ENCODE measurements at regions not wholly inside any gene's neighbourhood (a gene's known extent, or its start where the extent isn't known, plus 50 kb on each side); places are given as distances from the start of the nearest gene placed in this dataset.
A peak's percentile ranks its signal among the peaks of the same experiment; 100 is the strongest.

- no peaks in the 10 kb centered on the region for H3K4me1 ChIP-seq (ENCODE audit: control insufficient read depth, insufficient read depth, low read length)
- no peaks in the 10 kb centered on the region for H3K9me3 ChIP-seq (ENCODE audit: control insufficient read depth, low read depth, low read length)
- H3K27ac ChIP-seq (ENCODE audit: low read length), result no peak overlapping the region
- no peaks in the 10 kb centered on the region for H3K36me3 ChIP-seq (ENCODE audit: control insufficient read depth, insufficient read depth, low read length)
- no peaks in the 10 kb centered on the region for H3K27me3 ChIP-seq (ENCODE audit: control insufficient read depth, insufficient read depth, low read length)
- H3K4me3 ChIP-seq (ENCODE audit: low read length), result no peak overlapping the region
- DNase-seq, result no peak
- 86% methylated on average over 1 of the region's 1 CpG for WGBS (ENCODE audit: insufficient coverage, low lambda C conversion rate)
Measured at GRCh38 chr2:155836439-155836838, 496.1 kb downstream of the NR4A2 start.

- 83% methylated on average over 1 of the region's 4 CpGs for WGBS (ENCODE audit: insufficient coverage, low lambda C conversion rate)
- Histone ChIP-seq H3K27ac (ENCODE audit: low read length) (no peak overlapping the region), H3K4me3 (ENCODE audit: low read length) (no peak overlapping the region), H3K4me1 (ENCODE audit: control insufficient read depth, insufficient read depth, low read length) (no peaks in the 10 kb centered on the region), H3K9me3 (ENCODE audit: control insufficient read depth, low read depth, low read length) (no peaks in the 10 kb centered on the region), H3K27me3 (ENCODE audit: control insufficient read depth, insufficient read depth, low read length) (no peaks in the 10 kb centered on the region), H3K36me3 (ENCODE audit: control insufficient read depth, insufficient read depth, low read length) (no peaks in the 10 kb centered on the region)
- no peak for DNase-seq
Measured at GRCh38 chr2:155830817-155831579, 501.5 kb downstream of the NR4A2 start.

- Histone ChIP-seq H3K9me3 (ENCODE audit: control insufficient read depth, low read depth, low read length) (no peaks in the 10 kb centered on the region), H3K27ac (ENCODE audit: low read length) (no peak overlapping the region), H3K4me3 (ENCODE audit: low read length) (no peak overlapping the region), H3K36me3 (ENCODE audit: control insufficient read depth, insufficient read depth, low read length) (no peaks in the 10 kb centered on the region), H3K27me3 (ENCODE audit: control insufficient read depth, insufficient read depth, low read length) (no peaks in the 10 kb centered on the region), H3K4me1 (ENCODE audit: control insufficient read depth, insufficient read depth, low read length) (no peaks in the 10 kb centered on the region)
- no peak for DNase-seq
- WGBS (ENCODE audit: insufficient coverage, low lambda C conversion rate), result 29% methylated on average over 1 of the region's 5 CpGs
Measured at GRCh38 chr2:155830351-155830750, 502.2 kb downstream of the NR4A2 start.

- Histone ChIP-seq H3K36me3 (ENCODE audit: control insufficient read depth, insufficient read depth, low read length) (no peaks in the 10 kb centered on the region), H3K27me3 (ENCODE audit: control insufficient read depth, insufficient read depth, low read length) (no peaks in the 10 kb centered on the region), H3K4me1 (ENCODE audit: control insufficient read depth, insufficient read depth, low read length) (no peaks in the 10 kb centered on the region), H3K9me3 (ENCODE audit: control insufficient read depth, low read depth, low read length) (no peaks in the 10 kb centered on the region), H3K27ac (ENCODE audit: low read length) (no peak overlapping the region), H3K4me3 (ENCODE audit: low read length) (no peak overlapping the region)
- DNase-seq, result no peak
- WGBS (ENCODE audit: insufficient coverage, low lambda C conversion rate), result no CpG with 5 or more reads among the region's 2 CpGs
Measured at GRCh38 chr2:155825876-155826275, 506.6 kb downstream of the NR4A2 start.

- Histone ChIP-seq H3K4me1 (ENCODE audit: control insufficient read depth, insufficient read depth, low read length) (no peaks in the 10 kb centered on the region), H3K9me3 (ENCODE audit: control insufficient read depth, low read depth, low read length) (no peaks in the 10 kb centered on the region), H3K4me3 (ENCODE audit: low read length) (no peak overlapping the region), H3K27me3 (ENCODE audit: control insufficient read depth, insufficient read depth, low read length) (no peaks in the 10 kb centered on the region), H3K27ac (ENCODE audit: low read length) (no peak overlapping the region), H3K36me3 (ENCODE audit: control insufficient read depth, insufficient read depth, low read length) (no peaks in the 10 kb centered on the region)
- peak; percentile 1 to 6 for DNase-seq
Measured at GRCh38 chr2:155815851-155816250, 516.7 kb downstream of the NR4A2 start.

GRCh38 chr2:155815275-155815674 lies 517.2 kb downstream of the NR4A2 start:
- H3K4me1 ChIP-seq (ENCODE audit: control insufficient read depth, insufficient read depth, low read length), result no peaks in the 10 kb centered on the region
- H3K4me3 ChIP-seq (ENCODE audit: low read length), result no peak overlapping the region
- no CpG with 5 or more reads among the region's 1 CpG for WGBS (ENCODE audit: insufficient coverage, low lambda C conversion rate)
- DNase-seq, result no peak
- H3K27ac ChIP-seq (ENCODE audit: low read length), result no peak overlapping the region
- no peaks in the 10 kb centered on the region for H3K36me3 ChIP-seq (ENCODE audit: control insufficient read depth, insufficient read depth, low read length)
- H3K9me3 ChIP-seq (ENCODE audit: control insufficient read depth, low read depth, low read length), result no peaks in the 10 kb centered on the region
- H3K27me3 ChIP-seq (ENCODE audit: control insufficient read depth, insufficient read depth, low read length), result no peaks in the 10 kb centered on the region

GRCh38 chr2:155810411-155810810 lies 522.1 kb downstream of the NR4A2 start:
- no peaks in the 10 kb centered on the region for H3K27me3 ChIP-seq (ENCODE audit: control insufficient read depth, insufficient read depth, low read length)
- H3K9me3 ChIP-seq (ENCODE audit: control insufficient read depth, low read depth, low read length), result no peaks in the 10 kb centered on the region
- no peaks in the 10 kb centered on the region for H3K36me3 ChIP-seq (ENCODE audit: control insufficient read depth, insufficient read depth, low read length)
- WGBS (ENCODE audit: insufficient coverage, low lambda C conversion rate), result 78% methylated on average over 1 of the region's 1 CpG
- H3K27ac ChIP-seq (ENCODE audit: low read length), result no peak overlapping the region
- H3K4me3 ChIP-seq (ENCODE audit: low read length), result no peak overlapping the region
- no peaks in the 10 kb centered on the region for H3K4me1 ChIP-seq (ENCODE audit: control insufficient read depth, insufficient read depth, low read length)
- DNase-seq, result no peak

GRCh38 chr2:155802888-155803287 lies 529.6 kb downstream of the NR4A2 start:
- WGBS (ENCODE audit: insufficient coverage, low lambda C conversion rate), result 47% methylated on average over 4 of the region's 5 CpGs
- Histone ChIP-seq H3K4me1 (ENCODE audit: control insufficient read depth, insufficient read depth, low read length) (no peaks in the 10 kb centered on the region), H3K4me3 (ENCODE audit: low read length) (no peak overlapping the region), H3K27me3 (ENCODE audit: control insufficient read depth, insufficient read depth, low read length) (no peaks in the 10 kb centered on the region), H3K27ac (ENCODE audit: low read length) (no peak overlapping the region), H3K36me3 (ENCODE audit: control insufficient read depth, insufficient read depth, low read length) (no peaks in the 10 kb centered on the region), H3K9me3 (ENCODE audit: control insufficient read depth, low read depth, low read length) (no peaks in the 10 kb centered on the region)
- no peak for DNase-seq

- Histone ChIP-seq H3K27ac (ENCODE audit: low read length) (no peak overlapping the region), H3K9me3 (ENCODE audit: control insufficient read depth, low read depth, low read length) (no peaks in the 10 kb centered on the region), H3K27me3 (ENCODE audit: control insufficient read depth, insufficient read depth, low read length) (no peaks in the 10 kb centered on the region), H3K36me3 (ENCODE audit: control insufficient read depth, insufficient read depth, low read length) (no peaks in the 10 kb centered on the region), H3K4me3 (ENCODE audit: low read length) (no peak overlapping the region), H3K4me1 (ENCODE audit: control insufficient read depth, insufficient read depth, low read length) (no peaks in the 10 kb centered on the region)
- no CpG with 5 or more reads among the region's 1 CpG for WGBS (ENCODE audit: insufficient coverage, low lambda C conversion rate)
- no peak for DNase-seq
Measured at GRCh38 chr2:155792666-155793065, 539.9 kb downstream of the NR4A2 start.

GRCh38 chr2:155770516-155770915 lies 562.0 kb downstream of the NR4A2 start:
- no peaks in the 10 kb centered on the region for H3K4me1 ChIP-seq (ENCODE audit: control insufficient read depth, insufficient read depth, low read length)
- no peaks in the 10 kb centered on the region for H3K27me3 ChIP-seq (ENCODE audit: control insufficient read depth, insufficient read depth, low read length)
- WGBS (ENCODE audit: insufficient coverage, low lambda C conversion rate), result no CpG with 5 or more reads among the region's 1 CpG
- DNase-seq, result no peak
- no peaks in the 10 kb centered on the region for H3K9me3 ChIP-seq (ENCODE audit: control insufficient read depth, low read depth, low read length)
- no peak overlapping the region for H3K27ac ChIP-seq (ENCODE audit: low read length)
- no peaks in the 10 kb centered on the region for H3K36me3 ChIP-seq (ENCODE audit: control insufficient read depth, insufficient read depth, low read length)
- H3K4me3 ChIP-seq (ENCODE audit: low read length), result no peak overlapping the region
